HG03354 (cell line): ENCODE measurements at regions not wholly inside any gene's neighbourhood (a gene's known extent, or its start where the extent isn't known, plus 50 kb on each side); places are given as distances from the start of the nearest gene placed in this dataset.
A peak's percentile ranks its signal among the peaks of the same experiment; 100 is the strongest.
"Not testable (repeated sequence)": the region's sequence is repeated elsewhere in the genome, so short reads cannot be mapped to it uniquely, and the experiment has no call there.

Experiments
- ATAC-seq: cut with Tn5 transposase; IDR thresholded peaks from one replicate; pipeline ENCODE4 v1.9.1; 2021; ENCODE audit warnings: mild to moderate bottlenecking; ENCODE audit not compliant: unreplicated experiment, poor library complexity, severe bottlenecking

GRCh38 chr11:45373506-45374035 is 87.4 kb upstream of the SYT13 start:
- no peak for ATAC-seq

DNA sequence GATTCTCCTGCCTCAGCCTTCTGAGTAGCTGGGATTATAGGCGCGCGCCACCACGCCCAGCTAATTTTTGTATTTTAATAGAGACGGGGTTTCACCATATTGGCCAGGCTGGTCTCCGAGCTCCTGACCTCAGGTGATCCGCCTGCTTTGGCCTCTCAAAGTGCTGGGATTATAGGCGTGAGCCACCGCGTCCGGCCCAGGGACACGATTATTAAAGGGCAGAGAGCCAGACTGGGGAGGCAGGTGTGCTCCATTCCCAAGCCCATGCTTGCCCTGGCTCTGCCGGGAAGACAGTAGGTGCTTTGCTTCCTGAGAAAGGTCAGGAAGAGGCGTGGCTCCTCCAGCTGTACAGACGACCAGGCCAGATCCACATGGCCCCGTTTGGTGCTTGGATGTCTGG is 86.3 kb upstream of the SYT13 start:
- ATAC-seq: not testable (repeated sequence)

DNA sequence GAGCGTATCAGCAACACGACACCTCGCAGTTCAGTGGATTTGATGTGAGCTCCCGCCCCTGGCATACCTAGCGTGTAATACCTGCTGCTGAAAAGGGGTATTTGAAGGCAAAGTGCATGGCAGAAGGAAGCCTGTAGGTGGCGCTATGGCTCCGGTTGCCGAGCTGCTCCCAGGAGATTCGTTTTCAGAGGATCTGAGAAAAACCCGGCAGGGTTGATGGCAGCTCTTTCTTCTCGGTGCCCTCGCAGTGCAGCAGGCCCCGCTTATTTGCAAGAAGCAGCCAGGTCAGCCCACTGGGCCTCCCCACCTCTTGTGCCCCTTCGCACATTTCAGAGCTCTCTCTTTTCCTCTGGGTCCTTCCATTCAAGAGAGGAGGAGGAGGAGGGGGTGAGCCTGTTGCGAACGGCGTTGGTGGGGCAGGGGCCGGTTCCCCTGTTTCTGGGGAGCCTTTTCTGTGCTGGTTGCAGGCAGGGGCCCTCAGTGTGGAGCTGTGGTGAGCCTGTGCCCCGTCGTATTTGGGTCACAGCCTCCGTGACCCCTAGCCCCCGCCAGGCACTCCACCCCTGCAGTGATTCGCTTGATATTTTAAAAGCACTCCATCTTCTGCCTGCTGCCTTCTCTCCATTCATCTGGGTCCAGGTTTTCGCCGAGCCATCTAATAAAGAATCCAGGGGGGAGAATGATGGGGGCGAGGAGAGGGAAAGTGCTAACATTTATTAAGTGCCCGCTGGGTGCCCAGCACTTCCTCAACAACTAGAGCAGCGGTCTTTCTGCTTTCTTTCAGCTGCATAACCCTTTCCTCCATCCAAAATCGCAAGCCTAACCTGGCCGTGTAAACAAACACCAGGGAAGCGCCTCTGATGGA is 85.3 kb upstream of the SYT13 start:
- ATAC-seq: peak; percentile 57

DNA sequence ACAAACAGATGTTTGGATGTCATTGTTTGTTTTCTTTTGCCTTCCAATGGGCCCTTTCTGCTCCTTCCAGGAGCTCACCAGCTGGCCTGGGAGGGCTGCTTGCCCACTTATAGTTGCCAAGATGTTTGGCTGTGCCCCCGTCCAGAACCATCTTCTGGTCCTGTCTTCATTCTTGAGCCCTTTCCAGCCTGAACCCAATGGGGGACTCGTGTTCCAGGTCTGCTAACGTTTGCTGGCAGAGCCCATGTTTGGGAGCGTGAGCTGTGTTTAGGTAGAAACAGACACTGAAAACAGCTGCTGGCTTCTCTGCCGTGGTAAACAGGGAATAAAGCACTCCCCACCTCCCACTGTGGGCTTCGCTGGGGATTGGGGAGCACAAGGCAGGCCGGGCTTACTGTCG is 83.2 kb upstream of the SYT13 start:
- ATAC-seq: no peak

DNA sequence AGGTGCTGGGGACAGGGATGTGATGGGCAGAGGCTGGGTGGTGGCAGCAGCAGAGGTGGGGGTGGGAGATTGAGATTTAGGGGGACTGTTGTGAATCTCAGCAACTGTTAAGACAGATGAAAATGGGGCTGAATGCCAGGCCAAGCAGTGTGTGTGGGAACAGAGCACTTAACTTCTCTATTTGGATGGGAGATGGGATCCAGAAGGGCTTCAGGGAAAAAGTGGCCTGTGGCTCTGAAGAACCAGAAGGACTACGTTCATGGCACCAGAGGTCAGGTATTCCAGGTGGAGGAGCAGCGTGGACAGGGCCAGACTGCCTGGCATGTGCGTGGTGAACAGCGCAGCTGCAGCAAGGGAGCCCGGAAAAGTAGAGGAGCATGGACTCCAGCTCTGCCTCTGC is 82.6 kb upstream of the SYT13 start:
- ATAC-seq: no peak

GRCh38 chr11:45366619-45367190 is 80.6 kb upstream of the SYT13 start:
- ATAC-seq: no peak

GRCh38 chr11:45365961-45366618 is 79.9 kb upstream of the SYT13 start:
- no peak for ATAC-seq

DNA sequence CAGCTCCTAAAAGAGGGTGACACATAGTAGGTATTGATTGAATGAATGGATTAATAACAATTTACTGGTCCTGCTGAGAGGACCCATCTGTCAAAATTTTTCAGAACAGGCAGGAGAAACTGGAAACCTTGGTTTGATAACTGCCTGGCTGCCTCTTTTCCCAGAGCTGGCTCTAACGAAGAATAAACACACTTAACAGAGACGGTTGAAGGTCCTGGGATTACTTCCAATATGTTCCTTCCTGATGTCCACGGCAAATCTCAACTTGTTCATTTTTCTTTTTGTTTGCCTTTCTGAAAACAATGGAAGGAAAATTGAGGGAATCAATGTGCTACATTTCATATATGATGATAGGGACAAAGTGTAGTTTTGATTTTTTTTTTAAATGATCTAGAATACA is 76.5 kb upstream of the SYT13 start:
- no peak for ATAC-seq

- no peak for ATAC-seq
These were observed 75.4 kb upstream of the SYT13 start for GRCh38 chr11:45361551-45361950.

DNA sequence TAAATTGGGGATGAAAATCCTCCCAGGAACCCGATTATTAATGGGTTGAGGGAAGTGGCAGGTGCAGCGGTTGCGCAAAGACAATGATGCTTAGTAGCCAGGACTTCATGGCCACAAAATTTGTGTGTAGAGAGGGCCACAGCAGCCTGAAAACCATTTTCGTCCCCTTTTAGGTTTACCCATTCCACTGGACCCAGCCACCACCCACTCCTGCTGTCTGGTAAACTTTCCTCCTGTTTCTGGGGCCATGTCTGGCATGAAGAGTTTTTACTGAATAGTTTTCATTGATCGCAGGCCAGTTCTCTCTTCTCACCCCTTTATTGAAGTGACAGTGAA is 69.5 kb upstream of the SYT13 start:
- ATAC-seq: peak; percentile 15

DNA sequence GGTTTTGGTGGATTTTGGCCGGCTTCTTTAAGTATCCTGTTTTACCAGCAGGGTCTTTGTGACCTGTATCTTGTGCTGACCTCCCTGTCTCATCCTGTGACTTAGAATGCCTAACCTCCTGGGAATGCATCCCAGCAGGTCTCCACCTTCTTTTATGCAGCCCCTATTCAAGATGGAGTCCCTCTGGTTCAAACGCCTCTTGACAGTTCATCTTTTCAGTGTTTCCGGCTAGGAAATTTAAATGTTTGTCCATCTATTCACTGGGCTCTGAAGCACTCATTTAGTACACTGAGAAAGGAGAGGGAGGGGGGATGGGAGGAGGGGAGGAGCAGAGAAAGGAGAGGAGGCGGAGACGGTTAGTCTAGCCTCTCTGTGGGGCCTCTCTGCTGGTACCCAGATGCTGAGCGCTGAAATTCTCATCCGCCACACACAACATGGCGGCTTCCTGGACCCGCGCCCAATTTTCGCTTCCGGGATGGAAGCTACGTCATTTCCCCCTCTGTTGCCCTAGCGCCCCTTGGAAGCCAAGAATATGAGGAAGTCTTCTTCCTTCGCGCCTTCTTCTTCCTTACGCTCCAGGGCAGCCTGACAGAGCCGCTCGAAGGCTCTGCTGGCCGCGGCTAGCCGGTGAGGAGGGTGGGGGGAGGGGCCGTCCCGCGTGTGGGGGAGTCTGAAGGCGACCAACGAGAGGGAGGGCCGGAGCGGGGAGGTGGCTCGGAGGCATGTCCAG is 69.0 kb upstream of the SYT13 start:
- peak; percentile 98 for ATAC-seq

DNA sequence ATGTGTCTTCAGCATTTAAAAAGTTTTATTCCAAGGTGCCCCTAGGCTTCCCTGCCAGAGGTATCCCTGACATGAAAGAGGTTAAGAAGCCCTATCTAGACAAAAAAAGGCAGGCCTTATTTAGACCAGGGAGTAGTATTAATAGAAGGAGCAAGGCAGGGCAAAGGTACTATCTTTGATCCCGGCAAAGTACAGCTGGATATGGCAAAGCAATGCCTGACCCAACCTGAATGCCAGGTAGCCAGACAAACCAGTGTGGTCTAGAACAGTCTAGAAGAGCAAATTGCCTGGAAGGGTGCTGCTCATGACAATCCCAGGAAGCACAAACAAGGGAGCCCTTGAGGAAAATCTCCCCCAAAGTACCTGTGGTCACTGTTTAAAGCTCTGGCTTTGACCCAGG is 62.6 kb upstream of the SYT13 start:
- ATAC-seq: no peak

- no peak for ATAC-seq
These were observed 61.4 kb upstream of the SYT13 start for GRCh38 chr11:45347348-45348082.

DNA sequence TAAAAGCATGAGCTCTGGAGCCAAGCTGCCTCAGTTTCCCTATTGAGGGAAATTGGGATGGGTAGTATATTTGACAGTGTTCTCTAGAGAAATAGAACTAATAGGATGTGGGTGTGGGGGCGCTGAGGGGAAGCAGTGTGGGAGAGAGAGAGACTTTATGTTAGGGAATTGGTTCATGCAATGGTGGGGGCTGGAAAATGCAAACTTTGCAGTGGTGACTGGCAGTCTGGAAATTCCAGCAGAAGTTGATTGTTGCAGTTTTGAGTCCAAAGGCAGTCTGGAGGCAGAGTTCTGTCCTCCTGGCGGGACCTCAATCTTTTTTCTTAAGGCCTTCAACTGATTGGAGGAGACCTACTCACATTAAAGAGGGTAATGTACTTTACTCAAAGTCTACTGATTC is 59.4 kb upstream of the SYT13 start:
- no peak for ATAC-seq

- no peak for ATAC-seq
These were observed 57.9 kb upstream of the SYT13 start for GRCh38 chr11:45344028-45344427.

DNA sequence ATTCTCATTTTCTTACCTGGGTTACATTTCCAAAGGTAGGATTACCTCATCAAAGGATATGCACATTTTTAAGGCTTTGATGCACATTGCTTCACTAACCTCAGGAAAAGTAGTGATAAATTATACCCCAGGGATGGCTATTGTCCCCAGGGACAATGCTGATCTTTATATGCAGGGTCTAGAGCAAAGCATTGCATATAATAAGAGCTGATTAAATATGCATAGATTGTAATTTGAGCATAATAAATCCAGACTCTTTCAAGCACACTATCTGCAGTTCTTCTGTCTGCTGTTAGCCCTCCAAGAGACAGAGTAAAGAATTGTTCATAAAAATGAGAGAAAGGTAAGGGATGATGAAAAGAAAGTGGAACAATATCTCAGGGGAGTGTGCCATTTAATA is 57.3 kb upstream of the SYT13 start:
- no peak for ATAC-seq

DNA sequence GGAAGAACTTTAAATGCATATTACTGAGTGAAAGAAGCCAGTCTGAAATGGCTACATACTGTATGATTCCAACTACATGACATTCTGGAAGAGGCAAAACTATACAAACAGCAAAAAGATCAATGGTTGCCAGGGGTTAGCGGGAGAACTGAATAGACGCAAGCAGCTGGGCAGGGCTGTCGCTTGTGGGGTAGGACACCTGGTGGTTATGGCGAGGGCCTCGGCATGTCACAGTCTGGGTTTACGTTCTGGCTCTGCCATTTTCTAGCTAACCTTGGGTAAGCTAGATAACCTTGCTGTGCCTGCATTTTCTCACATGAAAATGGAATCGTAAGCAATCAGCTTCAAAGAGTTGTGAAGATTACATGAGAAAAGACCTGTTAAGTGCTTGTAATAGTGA is 55.2 kb upstream of the SYT13 start:
- ATAC-seq: no peak

GRCh38 chr11:45339729-45340519 is 53.8 kb upstream of the SYT13 start:
- ATAC-seq: peak; percentile 93
